ENCODE measurements at regions not wholly inside any gene's neighbourhood (a gene's known extent, or its start where the extent isn't known, plus 50 kb on each side); places are given as distances from the start of the nearest gene placed in this dataset.

DNA sequence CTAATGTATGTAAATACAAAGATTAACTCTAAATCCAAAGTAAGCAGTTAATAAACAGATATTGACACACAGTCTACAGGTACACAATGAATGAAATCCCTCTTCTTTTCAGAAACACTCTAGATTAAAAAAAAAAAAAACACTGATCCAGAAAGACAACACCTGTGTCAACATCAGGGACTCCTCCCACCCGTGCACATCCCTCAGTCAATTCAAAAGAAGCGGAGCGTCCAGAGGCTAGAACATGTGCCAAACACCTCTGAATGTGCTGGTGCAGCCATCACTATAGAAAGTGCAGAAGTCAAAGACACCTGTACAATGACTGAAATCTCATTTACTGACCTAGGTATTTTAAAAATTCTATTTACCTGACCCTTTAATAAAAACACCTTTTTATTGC is 622.6 kb upstream of the ID2 start:
- intact Hi-C loops (cut with DNase I; ENCODE audit: low total_unique reads), result no loop called here
- Histone ChIP-seq H3K4me3 (no peak overlapping the region), H3K9me3 (no peaks in the 10 kb centered on the region), H3K27me3 (no peaks in the 10 kb centered on the region), H3K4me1 (no peaks in the 10 kb centered on the region), H3K36me3 (no peaks in the 10 kb centered on the region), H3K27ac (no peak overlapping the region)
- DNase-seq, result no peak
- TF ChIP-seq POLR2A (IDR thresholded peaks at IDR 0.05), result no peak
- TF ChIP-seq, protein P1, sequence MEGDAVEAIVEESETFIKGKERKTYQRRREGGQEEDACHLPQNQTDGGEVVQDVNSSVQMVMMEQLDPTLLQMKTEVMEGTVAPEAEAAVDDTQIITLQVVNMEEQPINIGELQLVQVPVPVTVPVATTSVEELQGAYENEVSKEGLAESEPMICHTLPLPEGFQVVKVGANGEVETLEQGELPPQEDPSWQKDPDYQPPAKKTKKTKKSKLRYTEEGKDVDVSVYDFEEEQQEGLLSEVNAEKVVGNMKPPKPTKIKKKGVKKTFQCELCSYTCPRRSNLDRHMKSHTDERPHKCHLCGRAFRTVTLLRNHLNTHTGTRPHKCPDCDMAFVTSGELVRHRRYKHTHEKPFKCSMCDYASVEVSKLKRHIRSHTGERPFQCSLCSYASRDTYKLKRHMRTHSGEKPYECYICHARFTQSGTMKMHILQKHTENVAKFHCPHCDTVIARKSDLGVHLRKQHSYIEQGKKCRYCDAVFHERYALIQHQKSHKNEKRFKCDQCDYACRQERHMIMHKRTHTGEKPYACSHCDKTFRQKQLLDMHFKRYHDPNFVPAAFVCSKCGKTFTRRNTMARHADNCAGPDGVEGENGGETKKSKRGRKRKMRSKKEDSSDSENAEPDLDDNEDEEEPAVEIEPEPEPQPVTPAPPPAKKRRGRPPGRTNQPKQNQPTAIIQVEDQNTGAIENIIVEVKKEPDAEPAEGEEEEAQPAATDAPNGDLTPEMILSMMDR (IDR thresholded peaks at IDR 0.05), result no peak

DNA sequence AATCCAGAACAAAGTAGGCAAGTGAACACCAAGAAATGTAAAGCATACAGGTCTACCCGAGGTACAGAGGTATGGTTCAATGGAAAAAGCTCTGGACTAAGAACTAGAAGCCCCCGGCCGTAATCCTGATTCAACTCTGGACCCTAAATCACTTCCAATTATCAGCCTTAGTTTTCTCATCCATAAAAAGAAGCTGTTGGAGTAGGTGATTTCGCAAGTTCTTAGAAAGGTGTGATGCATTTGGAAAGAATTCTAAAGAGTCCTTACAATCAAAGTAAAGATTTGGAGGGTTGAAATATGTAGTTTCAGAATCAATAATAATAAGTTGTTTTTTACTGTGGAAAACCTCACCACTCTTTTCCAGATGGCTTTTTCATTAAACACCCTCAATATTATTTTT is 622.1 kb upstream of the ID2 start:
- TF ChIP-seq POLR2A (IDR thresholded peaks at IDR 0.05), result no peak
- TF ChIP-seq, protein P1 (IDR thresholded peaks at IDR 0.05), result no peak
- intact Hi-C loops (cut with DNase I; ENCODE audit: low total_unique reads), result no loop called here
- no peaks in the 10 kb centered on the region for H3K36me3 ChIP-seq
- no peak overlapping the region for H3K4me3 ChIP-seq
- no peak for DNase-seq
- no peak overlapping the region for H3K27ac ChIP-seq
- H3K9me3 ChIP-seq, result no peaks in the 10 kb centered on the region
- no peaks in the 10 kb centered on the region for H3K27me3 ChIP-seq
- H3K4me1 ChIP-seq, result no peaks in the 10 kb centered on the region

DNA sequence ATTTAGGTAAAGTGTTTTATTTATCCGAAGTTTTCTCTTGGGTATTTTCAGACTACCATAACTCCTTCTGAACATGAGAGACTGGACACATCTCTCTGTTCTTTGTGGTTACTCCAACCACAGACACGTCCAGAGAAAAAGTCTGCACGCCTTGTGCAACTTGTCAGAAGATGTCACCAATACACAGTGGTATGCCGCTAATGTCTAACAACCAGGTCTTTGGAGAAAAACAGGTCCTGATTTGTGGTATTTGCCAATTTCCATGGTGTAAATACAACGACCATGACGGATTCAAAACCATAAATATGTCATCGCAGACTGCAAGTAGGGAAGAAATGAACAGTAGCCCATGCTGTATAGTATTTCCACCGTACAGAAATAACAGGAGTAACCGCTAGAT is 620.6 kb upstream of the ID2 start:
- Histone ChIP-seq H3K4me3 (no peak overlapping the region), H3K27me3 (no peaks in the 10 kb centered on the region), H3K9me3 (no peaks in the 10 kb centered on the region), H3K27ac (no peak overlapping the region), H3K36me3 (no peaks in the 10 kb centered on the region), H3K4me1 (no peaks in the 10 kb centered on the region)
- intact Hi-C loops (cut with DNase I; ENCODE audit: low total_unique reads), result no loop called here
- DNase-seq, result no peak
- TF ChIP-seq, protein P1 (IDR thresholded peaks at IDR 0.05), result no peak
- no peak for TF ChIP-seq POLR2A (IDR thresholded peaks at IDR 0.05)

DNA sequence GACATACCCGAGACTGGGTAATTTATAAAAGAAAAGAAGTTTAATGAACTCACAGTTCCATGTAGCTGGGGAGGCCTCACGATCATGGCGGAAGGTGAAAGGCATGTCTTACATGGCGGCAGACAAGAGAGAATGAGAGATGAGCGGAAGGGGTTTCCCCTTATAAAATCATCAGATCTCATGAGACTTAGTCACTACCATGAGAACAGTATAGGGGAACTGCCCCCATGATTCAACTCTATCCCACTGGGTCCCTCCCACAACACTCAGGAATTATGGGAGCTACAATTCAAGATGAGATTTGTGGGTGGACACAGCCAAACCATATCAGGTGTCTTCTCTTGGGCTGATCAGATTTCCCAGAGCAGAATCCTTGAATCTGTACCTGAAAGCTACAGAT is 617.3 kb upstream of the ID2 start:
- no peak for DNase-seq
- H3K4me3 ChIP-seq, result no peak overlapping the region
- no peaks in the 10 kb centered on the region for H3K4me1 ChIP-seq
- no peak overlapping the region for H3K27ac ChIP-seq
- H3K9me3 ChIP-seq, result no peaks in the 10 kb centered on the region
- intact Hi-C loops (cut with DNase I; ENCODE audit: low total_unique reads), result no loop called here
- TF ChIP-seq, protein P1 (IDR thresholded peaks at IDR 0.05), result no peak
- TF ChIP-seq POLR2A (IDR thresholded peaks at IDR 0.05), result no peak
- no peaks in the 10 kb centered on the region for H3K36me3 ChIP-seq
- no peaks in the 10 kb centered on the region for H3K27me3 ChIP-seq

DNA sequence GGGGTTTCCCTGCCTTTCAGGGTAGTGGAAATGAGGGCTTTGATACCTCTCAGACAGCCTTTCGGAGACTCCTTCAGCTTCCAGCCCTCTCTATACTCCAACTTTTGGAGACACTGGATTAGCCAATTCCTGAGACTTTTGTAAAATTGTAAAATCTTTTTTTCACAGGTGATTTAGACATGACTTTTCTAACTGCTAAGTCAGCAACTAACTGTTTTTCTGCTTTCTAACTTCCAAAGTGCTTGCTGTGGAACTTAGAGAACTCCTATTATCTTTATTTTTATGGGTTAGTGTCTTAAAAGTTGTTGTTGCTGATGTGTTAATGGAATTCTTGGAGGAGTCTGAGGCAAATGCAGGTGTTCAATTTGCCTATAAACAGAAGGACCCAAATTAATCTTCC is 616.7 kb upstream of the ID2 start:
- Histone ChIP-seq H3K27me3 (no peaks in the 10 kb centered on the region), H3K36me3 (no peaks in the 10 kb centered on the region), H3K4me3 (no peak overlapping the region), H3K9me3 (no peaks in the 10 kb centered on the region), H3K27ac (no peak overlapping the region), H3K4me1 (no peaks in the 10 kb centered on the region)
- TF ChIP-seq, protein P1 (IDR thresholded peaks at IDR 0.05), result no peak
- no peak for TF ChIP-seq POLR2A (IDR thresholded peaks at IDR 0.05)
- DNase-seq, result no peak
- intact Hi-C loops (cut with DNase I; ENCODE audit: low total_unique reads), result no loop called here
